Muscle layer of duodenum (tissue), 2 donors: ENCODE measurements at regions not wholly inside any gene's neighbourhood (a gene's known extent, or its start where the extent isn't known, plus 50 kb on each side); places are given as distances from the start of the nearest gene placed in this dataset.

ENCODE experiments used
- H3K27ac ChIP-seq: one replicate; pipeline ENCODE4 v1.7.0; 2013; ENCODE audit warnings: mild to moderate bottlenecking, low read length
- H3K27me3 ChIP-seq: one replicate; pipeline ENCODE4 v1.7.0; 2013; ENCODE audit warnings: low read depth, mild to moderate bottlenecking, control low read depth, low read length
- H3K36me3 ChIP-seq, 2 donors: one replicate each; pipeline ENCODE4 v1.7.0; 2013; ENCODE audit warnings: low read length in 2 of 2, control low read depth in 1 of 2, mild to moderate bottlenecking in 1 of 2; ENCODE audit not compliant: insufficient read depth in 2 of 2, control insufficient read depth in 1 of 2
- H3K4me1 ChIP-seq, 2 donors: one replicate each; pipeline ENCODE4 v1.7.0; 2013; ENCODE audit warnings: low read length in 2 of 2, mild to moderate bottlenecking in 2 of 2, control low read depth in 1 of 2, moderate library complexity in 1 of 2; ENCODE audit not compliant: insufficient read depth in 2 of 2, control insufficient read depth in 1 of 2
- H3K4me3 ChIP-seq, 2 donors: one replicate each; pipeline ENCODE4 v1.7.0; 2013; ENCODE audit warnings: low read length in 2 of 2, low read depth in 1 of 2, mild to moderate bottlenecking in 1 of 2
- H3K9me3 ChIP-seq, 2 donors: one replicate each; pipeline ENCODE4 v1.7.0; 2013; ENCODE audit warnings: low read length in 2 of 2, control low read depth in 1 of 2, mild to moderate bottlenecking in 1 of 2; ENCODE audit not compliant: control insufficient read depth in 1 of 2
- donor health status: healthy.

DNA sequence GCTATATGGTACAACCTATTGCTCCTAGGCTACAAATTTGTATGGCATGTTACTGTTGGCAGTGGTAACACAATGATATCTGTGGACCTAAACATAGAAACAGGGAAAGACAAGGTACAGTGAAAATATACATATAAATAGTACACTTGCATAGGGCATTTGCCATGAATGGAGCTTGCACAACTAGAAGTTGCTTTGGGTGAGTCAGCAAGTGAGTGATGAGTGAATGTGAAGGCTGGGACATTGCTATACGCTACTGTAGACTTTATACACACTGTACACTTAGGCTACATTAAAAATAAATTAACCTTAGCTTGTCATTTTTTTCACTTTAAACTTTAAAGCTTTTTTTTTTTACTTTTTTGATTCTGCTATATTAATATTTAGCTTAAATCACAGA is 500.0 kb upstream of the SETBP1 start:
- no peaks in the 10 kb centered on the region for H3K9me3 ChIP-seq
- no peaks in the 10 kb centered on the region for H3K27me3 ChIP-seq
- H3K4me1 ChIP-seq: no peaks in the 10 kb centered on the region
- no peaks in the 10 kb centered on the region for H3K36me3 ChIP-seq
- no peak overlapping the region for H3K27ac ChIP-seq
- no peak overlapping the region for H3K4me3 ChIP-seq

- Histone ChIP-seq H3K9me3 (no peaks in the 10 kb centered on the region), H3K4me3 (no peak overlapping the region), H3K27me3 (no peaks in the 10 kb centered on the region), H3K4me1 (no peaks in the 10 kb centered on the region), H3K27ac (no peak overlapping the region), H3K36me3 (no peaks in the 10 kb centered on the region)
These were observed 498.5 kb upstream of the SETBP1 start for GRCh38 chr18:44181951-44182747.

DNA sequence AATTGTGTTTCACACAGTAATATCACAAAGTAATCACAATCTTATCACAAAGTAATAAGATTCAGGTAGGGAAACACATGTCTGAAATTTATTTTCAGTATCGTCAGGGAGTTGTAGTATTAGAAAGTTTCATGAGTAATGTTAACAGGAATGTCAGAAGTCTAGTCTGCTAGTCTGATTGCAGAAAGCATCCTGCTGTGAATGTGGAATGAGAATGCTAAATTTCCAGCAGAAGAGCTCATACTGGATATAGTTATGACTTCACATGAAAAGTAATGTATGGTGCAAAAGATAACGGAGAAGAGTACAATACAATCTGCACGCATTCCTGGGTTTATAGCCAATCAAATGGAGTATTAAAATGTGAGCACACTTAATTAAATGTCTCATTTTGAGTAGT is 494.7 kb upstream of the SETBP1 start:
- Histone ChIP-seq H3K9me3 (no peaks in the 10 kb centered on the region), H3K27me3 (no peaks in the 10 kb centered on the region), H3K36me3 (no peaks in the 10 kb centered on the region), H3K4me3 (no peak overlapping the region), H3K4me1 (no peaks in the 10 kb centered on the region), H3K27ac (no peak overlapping the region)

- Histone ChIP-seq H3K9me3 (no peaks in the 10 kb centered on the region), H3K36me3 (no peaks in the 10 kb centered on the region), H3K4me1 (no peaks in the 10 kb centered on the region), H3K27me3 (no peaks in the 10 kb centered on the region), H3K4me3 (no peak overlapping the region), H3K27ac (no peak overlapping the region)
These were observed 493.6 kb upstream of the SETBP1 start for GRCh38 chr18:44187090-44187489.

- Histone ChIP-seq H3K4me3 (no peak overlapping the region), H3K4me1 (no peaks in the 10 kb centered on the region), H3K27me3 (no peaks in the 10 kb centered on the region), H3K27ac (no peak overlapping the region), H3K36me3 (no peaks in the 10 kb centered on the region), H3K9me3 (no peaks in the 10 kb centered on the region)
These were observed 485.1 kb upstream of the SETBP1 start for GRCh38 chr18:44195394-44196140.

DNA sequence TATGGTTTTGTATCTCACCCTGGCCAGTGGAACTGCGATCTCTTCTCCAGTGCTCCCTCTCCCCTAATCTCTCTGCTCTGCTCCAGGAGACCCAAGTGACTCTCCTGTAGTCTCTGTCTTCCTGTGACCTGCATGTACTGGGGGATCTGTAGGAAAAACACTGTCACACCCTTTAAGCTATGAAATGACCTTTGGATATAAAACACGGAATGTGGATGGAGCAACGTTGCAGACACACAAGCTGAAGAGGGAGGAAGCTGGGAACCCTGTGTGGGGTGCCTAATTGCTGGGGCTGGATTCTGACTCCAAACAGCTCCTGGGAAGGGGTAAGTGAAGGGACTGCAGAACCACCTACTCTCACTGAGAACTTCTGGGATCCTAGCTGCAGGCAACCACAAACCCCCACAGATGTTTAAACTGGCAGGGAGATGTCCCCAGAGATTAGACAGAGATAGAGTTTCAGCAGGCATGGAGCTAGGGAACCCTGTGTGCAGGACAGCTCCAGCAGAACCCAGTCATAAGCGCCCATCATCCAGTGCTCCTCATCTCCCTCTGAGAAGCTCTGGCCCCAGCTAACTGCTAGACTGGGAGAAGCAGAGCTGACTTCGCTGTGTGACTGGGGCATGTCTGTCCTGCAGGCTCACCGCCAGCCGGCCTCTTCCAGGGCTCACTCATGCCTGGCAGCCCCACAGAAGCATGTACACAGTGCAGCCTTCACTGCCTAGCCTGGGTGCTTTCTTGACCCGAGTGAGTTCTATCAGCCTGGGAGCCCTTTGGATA is 482.7 kb upstream of the SETBP1 start:
- no peaks in the 10 kb centered on the region for H3K27me3 ChIP-seq
- no peak overlapping the region for H3K4me3 ChIP-seq
- no peaks in the 10 kb centered on the region for H3K36me3 ChIP-seq
- H3K27ac ChIP-seq: no peak overlapping the region
- H3K9me3 ChIP-seq: no peaks in the 10 kb centered on the region
- H3K4me1 ChIP-seq: no peaks in the 10 kb centered on the region

GRCh38 chr18:44198612-44199284 is 481.9 kb upstream of the SETBP1 start:
- H3K9me3 ChIP-seq: no peaks in the 10 kb centered on the region
- H3K27ac ChIP-seq: no peak overlapping the region
- H3K27me3 ChIP-seq: no peaks in the 10 kb centered on the region
- H3K36me3 ChIP-seq: no peaks in the 10 kb centered on the region
- no peaks in the 10 kb centered on the region for H3K4me1 ChIP-seq
- no peak overlapping the region for H3K4me3 ChIP-seq

GRCh38 chr18:44213293-44213692 is 467.4 kb upstream of the SETBP1 start:
- H3K36me3 ChIP-seq: no peaks in the 10 kb centered on the region
- H3K4me1 ChIP-seq: no peaks in the 10 kb centered on the region
- H3K27me3 ChIP-seq: no peaks in the 10 kb centered on the region
- no peak overlapping the region for H3K27ac ChIP-seq
- H3K9me3 ChIP-seq: no peaks in the 10 kb centered on the region
- H3K4me3 ChIP-seq: no peak overlapping the region

- Histone ChIP-seq H3K4me1 (no peaks in the 10 kb centered on the region), H3K27ac (no peak overlapping the region), H3K27me3 (no peaks in the 10 kb centered on the region), H3K36me3 (no peaks in the 10 kb centered on the region), H3K9me3 (no peaks in the 10 kb centered on the region), H3K4me3 (no peak overlapping the region)
These were observed 466.3 kb upstream of the SETBP1 start for GRCh38 chr18:44214396-44214795.

GRCh38 chr18:44216169-44216568 is 464.5 kb upstream of the SETBP1 start:
- Histone ChIP-seq H3K27ac (no peak overlapping the region), H3K4me3 (no peak overlapping the region), H3K4me1 (no peaks in the 10 kb centered on the region)

DNA sequence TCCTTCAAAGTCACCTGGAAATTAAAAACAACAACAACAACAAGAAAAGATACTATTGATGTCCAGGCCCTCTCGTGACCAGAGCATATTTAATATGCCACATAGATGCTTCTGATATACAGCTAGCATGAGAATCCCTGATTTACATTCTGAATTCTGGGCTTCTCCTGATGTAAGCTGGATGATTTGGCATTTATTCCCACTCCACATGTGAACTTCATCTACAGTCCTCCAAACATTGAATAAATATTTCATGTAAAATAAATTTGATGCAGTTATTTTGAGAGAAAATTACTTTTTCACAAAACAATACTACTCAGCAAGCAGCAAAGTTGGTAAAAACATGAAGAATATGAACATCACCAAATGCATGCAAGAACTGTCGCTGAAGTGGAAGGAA is 453.2 kb upstream of the SETBP1 start:
- Histone ChIP-seq H3K4me1 (peaks cover 0 to 4% of the 10 kb centered on the region in 2 donors), H3K27me3 (no peaks in the 10 kb centered on the region), H3K4me3 (no peak overlapping the region), H3K36me3 (no peaks in the 10 kb centered on the region), H3K27ac (no peak overlapping the region), H3K9me3 (no peaks in the 10 kb centered on the region)

More at GRCh38 chr18:44216169-44216568, 464.5 kb upstream of the SETBP1 start:
- no peaks in the 10 kb centered on the region for H3K27me3 ChIP-seq
- H3K9me3 ChIP-seq: no peaks in the 10 kb centered on the region
- H3K36me3 ChIP-seq: no peaks in the 10 kb centered on the region
